ENCODE measurements at regions not wholly inside any gene's neighbourhood (a gene's known extent, or its start where the extent isn't known, plus 50 kb on each side); places are given as distances from the start of the nearest gene placed in this dataset.
A peak's percentile ranks its signal among the peaks of the same experiment; 100 is the strongest.

- no peak overlapping the region for H3K4me3 ChIP-seq (ENCODE audit: control insufficient read depth, low read depth, low read length)
- peak; percentile 87 for TF ChIP-seq CTCF (IDR thresholded peaks at IDR 0.05; ENCODE audit: control insufficient read depth, insufficient read depth, low read depth, low read length, missing control alignments)
- DNase-seq (ENCODE audit: low read depth): peak; percentile 45
These were observed 51.2 kb upstream of the TESK1 start for GRCh38 chr9:35553670-35554543.

- TF ChIP-seq CTCF (IDR thresholded peaks at IDR 0.05; ENCODE audit: control insufficient read depth, insufficient read depth, low read depth, low read length, missing control alignments): no peak
- no peak for DNase-seq (ENCODE audit: low read depth)
- H3K4me3 ChIP-seq (ENCODE audit: control insufficient read depth, low read depth, low read length): no peak overlapping the region
These were observed 49.8 kb upstream of the TESK1 start for GRCh38 chr9:35555246-35555701.

Measured in AG09309 (cell line).